ENCODE measurements at regions not wholly inside any gene's neighbourhood (a gene's known extent, or its start where the extent isn't known, plus 50 kb on each side); places are given as distances from the start of the nearest gene placed in this dataset.
"Not testable (repeated sequence)": the region's sequence is repeated elsewhere in the genome, so short reads cannot be mapped to it uniquely, and the experiment has no call there.

DNA sequence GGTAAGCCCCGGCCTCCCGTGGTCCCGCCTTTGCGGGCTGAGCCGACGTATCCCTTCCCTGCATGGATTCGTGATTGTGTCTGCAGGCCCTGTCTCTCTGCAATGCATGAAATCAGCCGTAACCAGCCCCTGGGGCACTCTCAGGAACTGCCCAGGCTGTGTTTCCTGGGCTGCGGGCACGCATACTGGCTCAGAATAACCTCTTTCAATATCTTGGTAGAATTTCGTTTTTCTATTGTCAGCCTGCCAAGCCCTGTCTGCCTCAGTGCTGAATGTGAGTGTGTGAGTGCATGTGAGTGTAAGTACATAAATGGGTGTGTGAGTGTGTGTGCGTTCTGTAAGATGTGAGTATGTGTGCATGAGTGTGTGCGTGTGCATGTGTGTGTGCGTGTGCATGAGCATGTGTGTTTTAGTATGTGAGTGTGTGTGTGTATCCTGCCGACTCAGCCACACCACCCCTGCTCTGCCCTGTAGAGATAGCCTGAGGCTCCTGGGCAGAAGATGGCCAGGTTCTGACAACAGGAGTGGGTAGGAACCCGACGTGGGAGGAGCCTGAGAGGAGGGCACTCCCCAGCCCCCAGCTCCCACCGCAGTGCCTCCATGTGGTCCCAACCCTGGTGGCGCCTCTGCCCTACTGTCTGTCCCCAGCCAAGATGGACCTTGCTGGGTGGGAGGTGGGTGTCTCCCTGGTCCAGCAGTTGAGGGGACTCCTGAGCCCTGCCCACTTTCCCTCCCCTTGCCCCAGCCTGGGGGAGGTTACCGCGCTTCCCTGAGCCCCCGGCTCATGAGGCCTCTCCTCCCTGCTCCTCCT lies 268.8 kb downstream of the ADGRD1 start:
- H3K4me3 ChIP-seq (replicated peaks; ENCODE audit: low read depth, low read length), result no peak overlapping the region
- TF ChIP-seq, protein P1, sequence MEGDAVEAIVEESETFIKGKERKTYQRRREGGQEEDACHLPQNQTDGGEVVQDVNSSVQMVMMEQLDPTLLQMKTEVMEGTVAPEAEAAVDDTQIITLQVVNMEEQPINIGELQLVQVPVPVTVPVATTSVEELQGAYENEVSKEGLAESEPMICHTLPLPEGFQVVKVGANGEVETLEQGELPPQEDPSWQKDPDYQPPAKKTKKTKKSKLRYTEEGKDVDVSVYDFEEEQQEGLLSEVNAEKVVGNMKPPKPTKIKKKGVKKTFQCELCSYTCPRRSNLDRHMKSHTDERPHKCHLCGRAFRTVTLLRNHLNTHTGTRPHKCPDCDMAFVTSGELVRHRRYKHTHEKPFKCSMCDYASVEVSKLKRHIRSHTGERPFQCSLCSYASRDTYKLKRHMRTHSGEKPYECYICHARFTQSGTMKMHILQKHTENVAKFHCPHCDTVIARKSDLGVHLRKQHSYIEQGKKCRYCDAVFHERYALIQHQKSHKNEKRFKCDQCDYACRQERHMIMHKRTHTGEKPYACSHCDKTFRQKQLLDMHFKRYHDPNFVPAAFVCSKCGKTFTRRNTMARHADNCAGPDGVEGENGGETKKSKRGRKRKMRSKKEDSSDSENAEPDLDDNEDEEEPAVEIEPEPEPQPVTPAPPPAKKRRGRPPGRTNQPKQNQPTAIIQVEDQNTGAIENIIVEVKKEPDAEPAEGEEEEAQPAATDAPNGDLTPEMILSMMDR (IDR thresholded peaks at IDR 0.05; ENCODE audit: low read depth, low read length, missing control alignments), result no peak
- DNase-seq (ENCODE audit: extremely low read depth, low read depth), result no peak

DNA sequence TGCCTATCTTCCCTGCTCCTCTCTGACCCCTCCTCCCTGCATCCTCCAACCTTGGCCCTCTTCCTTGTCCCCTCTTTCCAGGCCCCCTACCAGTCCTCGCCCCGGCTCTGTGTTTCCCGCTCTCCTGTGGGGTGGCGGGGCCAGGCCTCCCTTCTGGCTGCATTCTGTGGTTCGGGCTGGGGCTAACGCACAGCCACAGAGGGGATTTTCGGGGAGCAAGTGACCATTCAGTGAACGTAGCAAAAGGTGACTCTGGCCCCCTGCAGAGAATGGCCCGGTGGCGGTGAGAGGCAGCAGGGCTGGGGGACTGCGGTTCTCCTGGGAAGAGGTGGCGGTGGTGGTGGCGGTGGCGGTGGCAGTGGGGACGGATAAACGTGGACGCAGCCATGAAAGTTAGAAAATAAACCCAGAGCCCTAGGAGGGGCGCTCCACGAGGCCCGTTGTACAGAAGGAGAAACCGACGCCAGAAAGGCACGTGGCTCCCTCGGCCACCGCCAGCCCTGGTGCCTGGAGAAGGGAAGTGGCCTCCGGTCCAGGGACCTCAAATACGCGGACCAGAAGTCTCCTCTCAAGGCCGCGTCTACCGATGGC lies 269.6 kb downstream of the ADGRD1 start:
- no peak for DNase-seq (ENCODE audit: extremely low read depth, low read depth)
- TF ChIP-seq, protein P1 (IDR thresholded peaks at IDR 0.05; ENCODE audit: low read depth, low read length, missing control alignments), result no peak
- H3K4me3 ChIP-seq (replicated peaks; ENCODE audit: low read depth, low read length), result no peak overlapping the region

DNA sequence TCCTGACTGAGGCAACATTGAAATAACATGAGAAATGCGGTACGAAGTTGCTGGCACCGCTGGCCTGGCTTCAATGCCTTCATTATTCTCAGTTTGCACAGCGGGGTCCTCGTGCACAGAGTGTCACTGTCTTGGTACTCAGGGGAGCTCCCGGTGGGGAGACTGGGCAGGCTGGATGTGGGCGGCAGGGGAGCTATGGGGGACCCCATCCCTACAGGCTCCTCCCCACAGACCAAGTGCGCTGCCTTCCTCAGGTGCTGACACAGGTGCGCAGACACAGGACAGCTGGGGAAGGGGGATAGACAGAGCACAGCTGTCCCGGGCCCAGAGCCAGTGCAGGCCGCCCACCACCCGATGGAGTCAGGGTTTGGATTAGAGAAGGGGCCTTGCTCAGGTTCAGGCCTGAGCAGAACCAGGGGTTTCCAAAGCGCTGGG lies 270.1 kb downstream of the ADGRD1 start:
- DNase-seq (ENCODE audit: extremely low read depth, low read depth), result no peak
- TF ChIP-seq, protein P1 (IDR thresholded peaks at IDR 0.05; ENCODE audit: low read depth, low read length, missing control alignments), result no peak

DNA sequence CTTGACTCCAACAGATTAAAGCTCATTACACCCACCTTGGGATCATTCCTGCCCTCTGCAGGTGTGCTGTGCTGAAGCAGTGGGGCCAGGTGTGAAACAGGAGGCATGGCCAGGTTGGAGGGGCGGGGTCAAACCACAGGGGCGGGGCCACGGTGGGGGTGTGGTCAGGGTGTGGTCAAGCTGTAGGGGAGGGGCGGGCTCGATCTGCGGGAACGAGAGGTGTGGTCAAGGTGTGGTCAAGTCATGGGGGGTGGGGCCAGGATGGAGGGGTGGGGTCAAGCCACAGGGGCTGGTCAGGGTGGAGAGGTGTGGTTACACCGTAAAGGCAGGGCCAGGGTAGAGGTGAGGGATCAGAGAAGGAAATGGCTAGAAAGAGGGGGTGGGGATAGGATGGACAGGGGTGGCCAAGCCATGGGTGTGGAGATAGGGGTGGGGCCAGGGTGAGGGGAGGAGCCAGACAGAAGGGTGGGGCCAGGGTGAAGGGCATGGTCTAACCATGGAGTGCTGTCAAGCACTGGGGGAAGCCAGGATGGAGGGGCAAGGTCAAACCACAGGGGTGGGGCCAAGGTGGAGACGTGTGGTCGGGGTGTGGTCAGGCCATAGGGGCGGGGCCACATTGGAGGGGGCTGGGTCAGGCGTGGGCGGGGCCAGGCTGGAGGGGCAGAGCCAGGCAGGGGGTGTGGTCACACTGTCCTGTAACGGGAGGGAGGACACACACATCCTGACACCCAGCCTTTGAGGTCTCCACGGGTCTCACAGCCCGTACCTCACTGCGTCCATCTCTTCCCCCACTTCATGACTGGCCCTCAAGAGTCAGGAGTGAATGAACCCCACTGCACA lies 270.7 kb downstream of the ADGRD1 start:
- H3K4me3 ChIP-seq (replicated peaks; ENCODE audit: low read depth, low read length); DNase-seq (ENCODE audit: extremely low read depth, low read depth): not testable (repeated sequence)

More for the DNA sequence above, 270.1 kb downstream of the ADGRD1 start:
- no peak overlapping the region for H3K4me3 ChIP-seq (replicated peaks; ENCODE audit: low read depth, low read length)

DNA sequence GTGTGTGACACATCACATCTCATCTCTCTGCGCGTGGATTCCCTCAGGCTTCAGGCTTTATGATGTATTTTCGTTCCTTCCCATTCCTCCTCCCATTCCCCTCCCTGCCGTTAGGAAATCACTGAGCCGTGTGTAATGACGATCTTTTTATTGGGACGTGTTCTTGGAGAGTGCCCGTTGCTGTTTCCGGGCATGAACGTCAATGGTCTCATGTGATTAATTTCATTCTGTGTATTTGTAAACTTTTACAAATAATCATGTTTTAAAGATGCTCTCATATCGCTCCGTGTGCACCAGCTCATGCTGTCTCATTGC lies 271.3 kb downstream of the ADGRD1 start:
- DNase-seq (ENCODE audit: extremely low read depth, low read depth); H3K4me3 ChIP-seq (replicated peaks; ENCODE audit: low read depth, low read length): not testable (repeated sequence)

DNA sequence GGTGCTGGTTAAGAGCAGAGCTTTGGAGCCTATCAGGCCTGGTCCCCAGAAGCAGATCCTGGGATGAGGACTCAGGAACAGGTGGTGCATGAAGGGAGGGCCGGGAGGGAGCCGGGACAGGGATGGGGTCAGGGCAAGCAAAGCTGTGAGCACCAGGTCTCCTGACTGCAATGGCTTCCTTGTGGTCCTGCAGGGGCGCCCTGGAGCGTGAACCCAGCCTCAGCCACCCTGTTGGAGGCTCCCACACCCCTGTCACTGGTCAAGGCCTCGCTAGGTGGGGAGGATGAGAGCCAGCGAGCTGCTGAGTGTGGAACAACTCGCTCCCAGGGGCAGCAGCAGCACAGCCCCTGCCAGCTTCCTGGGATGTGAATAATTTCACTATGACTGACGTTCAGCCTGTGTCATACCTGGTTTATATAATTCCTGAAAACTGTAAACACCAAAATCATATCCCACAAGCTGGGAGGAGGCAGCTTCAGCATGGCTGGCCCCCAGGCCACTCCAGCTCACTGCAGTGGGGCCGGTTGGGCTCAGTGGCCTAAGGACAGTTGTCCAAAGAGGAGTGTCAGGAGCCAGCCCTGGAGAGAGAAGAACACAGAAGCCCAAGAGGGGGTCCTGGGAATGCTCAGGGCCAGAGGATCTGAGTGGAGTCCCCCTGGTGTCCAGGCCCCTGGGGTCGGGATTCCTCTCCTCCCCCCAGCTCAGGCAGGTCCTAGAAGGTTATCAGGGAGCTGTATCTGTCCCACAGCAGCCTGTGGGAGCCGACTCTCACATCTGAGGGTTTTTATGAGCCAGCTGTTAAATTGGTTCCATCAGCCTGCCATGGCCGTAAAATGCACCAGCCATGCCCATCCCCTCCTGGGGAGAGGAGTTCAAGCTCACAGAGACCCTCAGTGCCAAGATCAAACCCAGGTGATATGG lies 272.9 kb downstream of the ADGRD1 start:
- TF ChIP-seq, protein P1 (IDR thresholded peaks at IDR 0.05; ENCODE audit: low read depth, low read length, missing control alignments), result no peak
- DNase-seq (ENCODE audit: extremely low read depth, low read depth), result no peak
- H3K4me3 ChIP-seq (replicated peaks; ENCODE audit: low read depth, low read length), result no peak overlapping the region

DNA sequence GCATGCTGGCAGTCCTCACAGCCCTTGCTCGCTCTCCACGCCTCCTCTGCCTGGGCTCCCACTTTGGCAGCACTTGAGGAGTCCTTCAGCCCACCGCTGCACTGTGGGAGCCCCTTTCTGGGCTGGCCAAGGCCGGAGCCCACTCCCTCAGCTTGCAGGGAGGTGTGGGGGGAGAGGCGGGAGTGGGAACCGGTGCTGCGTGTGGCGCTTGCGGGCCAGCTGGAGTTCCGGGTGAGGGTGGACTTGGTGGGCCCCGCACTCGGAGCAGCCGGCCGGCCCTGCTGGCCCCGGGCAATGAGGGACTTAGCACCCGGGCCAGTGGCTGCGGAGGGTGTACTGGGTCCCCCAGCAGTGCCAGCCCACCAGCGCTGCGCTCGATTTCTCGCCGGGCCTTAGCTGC lies 273.9 kb downstream of the ADGRD1 start:
- DNase-seq (ENCODE audit: extremely low read depth, low read depth); H3K4me3 ChIP-seq (replicated peaks; ENCODE audit: low read depth, low read length): not testable (repeated sequence)

DNA sequence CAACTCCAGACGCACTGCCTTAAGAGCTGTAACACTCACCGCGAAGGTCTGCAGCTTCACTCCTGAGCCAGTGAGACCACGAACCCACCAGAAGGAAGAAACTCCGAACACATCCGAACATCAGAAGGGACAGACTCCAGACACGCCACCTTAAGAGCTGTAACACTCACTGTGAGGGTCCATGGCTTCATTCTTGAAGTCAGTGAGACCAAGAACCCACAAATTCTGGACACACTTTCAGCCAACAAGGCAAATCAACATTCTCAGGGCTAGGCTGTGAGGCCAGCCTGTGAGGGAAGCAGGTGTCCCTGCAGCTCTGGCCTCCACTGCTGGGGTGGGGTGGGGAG lies 275.3 kb downstream of the ADGRD1 start:
- not testable (repeated sequence) for DNase-seq (ENCODE audit: extremely low read depth, low read depth); H3K4me3 ChIP-seq (replicated peaks; ENCODE audit: low read depth, low read length)

Measured in HFF-Myc (cell line).